Activated CD8-positive, alpha-beta memory T cell treated with anti-CD3 and anti-CD28 coated beads for 36 hours (primary cell): ENCODE measurements at regions not wholly inside any gene's neighbourhood (a gene's known extent, or its start where the extent isn't known, plus 50 kb on each side); places are given as distances from the start of the nearest gene placed in this dataset.

Source experiments
- CTCF ChIA-PET: fragments of 350-600 bp; sonication (Branson Sonifier 250); formaldehyde crosslinking; loops from one replicate; lab custom pipeline; 2021; ENCODE audit warnings: antibody characterized with exemption; lab: Charles Lee
- POLR2A ChIA-PET: fragments of 350-600 bp; sonication (Branson Sonifier 250); formaldehyde crosslinking; loops from one replicate; lab custom pipeline; 2021; ENCODE audit warnings: antibody characterized with exemption; lab: Charles Lee

- POLR2A ChIA-PET: no interaction called here
Measured at GRCh38 chrX:10935501-10935900, 175.6 kb upstream of the HCCS start.

GRCh38 chrX:10936976-10937375 is 174.2 kb upstream of the HCCS start:
- ChIA-PET CTCF (no interaction called here), POLR2A (no interaction called here)

More at GRCh38 chrX:10935501-10935900, 175.6 kb upstream of the HCCS start:
- CTCF ChIA-PET: no interaction called here

DNA sequence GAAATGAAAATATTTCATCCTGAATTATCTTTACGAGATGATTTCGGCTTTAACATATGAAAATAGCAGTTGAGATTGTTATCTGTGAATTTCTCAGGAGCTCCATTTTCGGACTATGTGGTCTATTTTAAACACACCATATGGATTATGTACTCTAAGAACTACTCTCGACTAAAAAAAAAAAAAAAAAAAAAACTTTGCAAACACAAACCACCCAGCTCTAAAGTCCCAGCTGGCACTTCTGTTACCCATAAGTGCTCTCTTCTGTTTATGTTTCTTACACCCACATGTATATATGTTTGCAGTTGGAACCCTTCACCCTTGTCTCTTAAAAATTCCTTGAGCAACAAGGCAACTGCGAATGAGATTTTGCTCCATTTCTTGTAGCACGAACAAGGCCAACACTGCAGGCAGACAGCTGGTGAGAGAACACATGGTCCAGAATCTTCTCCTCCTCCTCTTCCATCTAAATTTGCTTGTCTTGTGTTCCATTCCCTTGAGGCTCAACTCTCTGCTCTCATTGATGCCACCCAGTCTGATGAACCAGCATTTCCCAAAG is 172.7 kb upstream of the HCCS start:
- ChIA-PET POLR2A (no interaction called here), CTCF (no interaction called here)

DNA sequence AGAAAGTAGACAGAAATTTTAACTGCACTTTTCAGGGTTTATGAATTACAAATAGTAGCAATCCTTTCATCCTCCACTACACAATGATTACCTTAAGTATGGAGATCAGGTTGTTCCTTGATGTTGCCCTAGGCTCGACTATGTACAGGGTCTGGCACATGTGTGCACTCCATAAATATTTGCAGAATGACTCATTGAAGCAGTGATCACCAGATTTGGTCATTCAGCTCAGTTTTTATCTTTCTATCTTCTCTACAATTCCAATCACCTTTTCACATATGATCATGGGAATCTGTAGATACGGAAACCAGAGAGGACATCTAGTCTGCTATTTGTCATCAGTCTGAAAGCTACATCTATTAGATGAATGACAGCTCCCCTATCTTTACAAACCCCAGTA is 171.7 kb upstream of the HCCS start:
- ChIA-PET CTCF (no interaction called here), POLR2A (no interaction called here)

DNA sequence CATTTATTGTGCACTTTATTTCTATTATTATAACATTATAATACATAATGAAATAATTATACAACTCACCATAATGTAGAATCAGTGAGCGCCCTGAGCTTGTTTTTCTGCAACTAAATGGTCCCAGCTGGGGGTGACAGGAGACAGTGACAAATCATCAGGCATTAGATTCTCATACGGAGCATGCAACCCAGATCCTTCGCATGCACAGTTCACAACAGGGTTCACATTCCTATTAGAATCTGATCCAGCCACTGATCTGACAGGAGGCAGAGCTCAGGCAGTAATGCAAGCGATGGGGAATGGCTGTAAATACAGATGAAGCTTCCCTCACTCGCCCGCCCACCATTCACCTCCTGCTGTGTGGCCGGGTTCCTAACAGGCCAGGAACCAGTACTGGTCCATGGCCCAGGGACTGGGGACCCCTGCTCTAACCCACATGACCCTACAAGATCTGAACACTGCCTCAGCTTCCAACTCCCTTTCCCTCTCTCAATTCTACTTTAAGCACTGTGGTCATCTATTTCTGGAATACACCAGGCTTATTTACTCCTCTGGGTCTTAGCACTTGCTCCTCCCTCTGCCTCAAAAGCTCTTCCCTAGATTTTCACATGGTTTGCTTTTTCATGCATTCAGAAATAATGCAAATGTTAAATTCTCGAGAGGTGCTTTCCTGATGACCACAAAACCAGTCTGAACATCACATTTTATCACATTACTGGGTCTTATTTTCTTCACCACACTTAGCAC is 166.8 kb upstream of the HCCS start:
- ChIA-PET POLR2A (no interaction called here), CTCF (no interaction called here)

- CTCF ChIA-PET: no interaction called here
Measured at GRCh38 chrX:10945498-10945897, 165.6 kb upstream of the HCCS start.

DNA sequence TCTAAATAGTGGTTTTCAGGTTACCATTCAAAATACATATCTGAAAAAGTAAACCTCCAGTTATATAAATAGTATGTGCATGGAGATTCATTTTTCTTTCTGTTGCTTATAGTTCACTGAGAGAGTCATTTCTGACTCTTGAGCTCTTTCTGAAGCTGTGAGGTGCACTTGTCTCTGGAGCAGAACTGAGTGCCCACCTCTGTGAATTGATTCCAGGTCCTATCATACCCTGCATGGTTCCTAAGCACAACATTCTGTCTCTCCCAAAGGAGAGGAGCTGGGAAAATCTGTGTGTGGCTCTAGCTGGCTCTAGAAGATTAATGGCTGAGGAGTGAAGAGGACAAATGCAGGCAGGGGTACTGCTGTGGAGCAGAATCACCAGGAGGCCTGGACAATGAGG is 161.6 kb upstream of the HCCS start:
- ChIA-PET POLR2A (no interaction called here), CTCF (no interaction called here)

More at GRCh38 chrX:10945498-10945897, 165.6 kb upstream of the HCCS start:
- POLR2A ChIA-PET: no interaction called here

DNA sequence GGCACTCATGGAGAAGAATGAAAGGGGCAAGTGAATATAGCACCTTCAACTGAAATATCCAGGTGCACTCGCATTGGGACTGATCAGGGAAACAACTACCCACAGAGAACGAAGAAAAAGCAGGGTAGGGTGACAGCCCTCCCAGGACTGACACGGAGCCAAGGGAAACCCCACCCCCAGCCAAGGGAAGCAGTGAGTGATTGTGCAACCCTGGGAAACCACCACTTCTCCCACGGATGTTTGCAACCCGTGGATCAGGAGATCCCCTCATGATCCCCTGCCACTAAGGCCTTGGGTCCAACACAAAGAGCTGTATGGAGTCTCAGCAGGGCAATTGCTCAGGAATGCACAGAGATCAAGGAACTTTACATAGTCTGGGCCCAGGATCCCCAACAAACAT is 158.5 kb upstream of the HCCS start:
- ChIA-PET POLR2A (no interaction called here), CTCF (no interaction called here)

DNA sequence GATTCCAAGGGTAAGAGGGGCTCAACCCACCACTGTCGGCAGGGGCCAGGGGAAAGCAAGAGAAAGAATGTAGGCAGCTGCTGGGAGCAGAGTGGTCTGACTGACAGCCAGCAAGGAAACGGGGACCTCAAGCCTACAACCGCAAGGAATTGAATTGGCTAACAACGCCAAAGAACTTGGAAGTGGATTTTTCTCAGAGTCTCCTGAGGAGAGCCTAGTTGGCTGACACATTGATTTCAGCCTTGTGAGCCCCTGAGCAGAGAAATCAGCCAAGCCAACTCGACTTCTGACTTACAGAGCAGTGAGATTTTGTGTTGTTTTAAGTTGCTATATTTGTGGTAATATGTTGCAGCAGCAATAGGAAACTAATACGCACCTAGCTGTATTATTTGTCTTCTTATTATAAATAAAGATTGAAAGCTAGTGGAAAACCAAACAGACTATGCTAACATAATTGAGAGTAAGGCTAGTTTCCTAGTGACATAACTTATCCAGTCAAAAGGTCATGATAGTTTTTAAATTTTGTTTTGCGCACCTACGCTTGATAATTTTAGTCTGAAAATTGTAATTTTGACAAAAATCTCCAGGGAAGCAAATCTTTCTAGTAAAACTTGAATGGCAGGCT is 145.8 kb upstream of the HCCS start:
- CTCF ChIA-PET: no interaction called here
- POLR2A ChIA-PET: no interaction called here

GRCh38 chrX:10966057-10966456 is 145.1 kb upstream of the HCCS start:
- CTCF ChIA-PET: no interaction called here
- POLR2A ChIA-PET: no interaction called here

DNA sequence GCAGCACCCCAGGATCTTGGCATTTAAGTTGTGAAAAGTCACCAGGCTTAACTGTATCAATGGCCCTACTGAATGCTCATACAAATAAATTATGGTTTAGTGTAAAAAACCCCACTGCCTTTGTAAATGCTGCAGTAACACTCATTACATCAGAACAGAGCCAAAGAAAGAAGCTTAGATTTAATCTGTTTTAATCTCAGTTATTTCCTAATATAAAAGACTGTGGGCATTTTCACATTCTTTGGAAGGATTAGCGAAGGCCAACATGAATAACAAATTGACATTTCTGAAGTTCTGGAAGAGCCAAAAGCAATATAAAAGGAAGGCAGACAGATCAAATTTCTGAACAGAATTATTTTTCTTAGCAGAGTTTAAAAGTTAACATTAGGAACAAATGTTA is 140.0 kb upstream of the HCCS start:
- CTCF ChIA-PET: no interaction called here

DNA sequence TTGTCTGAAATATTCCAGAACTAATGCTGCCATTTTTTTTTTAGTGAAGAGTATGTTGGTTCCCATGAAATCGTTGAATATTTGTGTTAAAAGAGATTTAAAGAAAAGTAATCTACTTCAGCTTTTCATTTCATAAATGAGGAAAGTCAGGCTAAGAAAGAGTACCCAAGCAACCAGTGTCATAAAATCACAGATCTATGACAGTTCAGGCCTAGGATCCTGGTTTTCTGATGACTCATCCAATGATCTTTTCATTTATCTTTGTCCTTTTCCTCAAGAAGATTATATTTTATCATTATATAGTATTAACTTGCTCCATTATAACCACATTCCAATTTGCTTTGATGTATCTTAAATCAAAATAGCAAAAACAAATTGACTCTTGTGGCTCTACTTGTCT is 139.4 kb upstream of the HCCS start:
- ChIA-PET CTCF (no interaction called here), POLR2A (no interaction called here)

More for the DNA sequence above, 140.0 kb upstream of the HCCS start:
- POLR2A ChIA-PET: no interaction called here

- CTCF ChIA-PET: no interaction called here
- POLR2A ChIA-PET: no interaction called here
Measured at GRCh38 chrX:10972706-10973105, 138.4 kb upstream of the HCCS start.

DNA sequence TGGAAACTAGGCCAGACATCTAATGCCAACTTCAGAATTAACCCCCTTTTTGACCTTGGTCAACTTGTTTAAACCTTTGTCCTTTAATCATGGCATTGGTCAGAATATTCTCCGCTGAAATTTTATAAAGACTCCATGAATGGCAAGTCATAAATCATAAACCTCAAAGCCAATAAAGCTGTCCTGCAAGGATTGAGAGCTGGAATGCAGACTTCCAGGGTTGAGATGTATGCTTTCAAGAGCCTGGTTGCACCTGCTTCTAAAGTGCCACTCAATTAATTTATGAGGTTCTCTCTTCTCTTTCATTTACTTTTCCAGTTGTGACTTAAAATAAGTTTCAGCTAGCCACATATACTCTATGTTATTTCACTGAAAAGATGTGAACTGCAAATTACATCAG is 136.2 kb upstream of the HCCS start:
- CTCF ChIA-PET: no interaction called here
- POLR2A ChIA-PET: no interaction called here

DNA sequence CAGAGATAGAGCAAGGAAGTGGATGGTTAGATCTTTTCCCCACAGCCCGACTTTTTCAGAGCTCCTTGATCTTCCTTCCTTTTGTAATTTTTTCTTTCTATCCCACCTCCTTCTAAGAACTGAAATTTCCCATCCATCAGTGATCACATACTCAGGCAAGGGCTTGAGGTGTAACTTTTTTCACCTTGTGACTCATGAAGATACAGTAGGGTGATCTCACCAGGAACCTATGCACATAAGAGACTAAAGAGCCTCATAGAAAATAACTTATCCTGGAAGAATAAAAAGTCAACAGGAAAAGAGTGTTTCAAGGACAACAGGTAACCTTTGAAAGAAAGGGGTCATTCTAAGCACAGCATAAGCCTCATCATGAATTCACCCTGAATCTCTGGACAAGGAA is 131.2 kb upstream of the HCCS start:
- CTCF ChIA-PET: no interaction called here
- POLR2A ChIA-PET: no interaction called here

GRCh38 chrX:10981506-10981905 is 129.6 kb upstream of the HCCS start:
- ChIA-PET CTCF (no interaction called here), POLR2A (no interaction called here)

DNA sequence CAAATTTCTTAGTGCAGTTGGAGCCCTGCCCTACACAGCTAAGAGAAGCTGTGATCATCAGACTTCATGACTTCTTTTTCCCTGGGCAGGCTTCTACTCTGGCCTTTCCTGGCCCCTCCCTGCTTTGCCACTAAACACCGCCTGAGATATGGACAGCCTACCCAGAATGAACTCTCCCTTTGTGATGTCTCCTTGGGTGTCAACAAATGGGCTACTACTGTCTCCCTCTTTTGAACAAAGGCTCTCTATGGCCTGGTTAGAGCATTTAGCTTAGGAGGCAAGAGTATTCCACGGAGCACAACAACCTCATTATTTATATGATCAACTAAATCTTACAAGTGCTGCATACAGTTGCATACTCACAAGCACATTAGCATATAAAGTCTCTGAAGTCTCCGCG is 127.6 kb upstream of the HCCS start:
- CTCF ChIA-PET: no interaction called here
- POLR2A ChIA-PET: no interaction called here

GRCh38 chrX:10984213-10984612 is 126.9 kb upstream of the HCCS start:
- POLR2A ChIA-PET: no interaction called here

GRCh38 chrX:10986616-10987015 is 124.5 kb upstream of the HCCS start:
- POLR2A ChIA-PET: no interaction called here
- CTCF ChIA-PET: no interaction called here

More at GRCh38 chrX:10984213-10984612, 126.9 kb upstream of the HCCS start:
- CTCF ChIA-PET: no interaction called here

- ChIA-PET CTCF (no interaction called here), POLR2A (no interaction called here)
Measured at GRCh38 chrX:10988653-10989052, 122.5 kb upstream of the HCCS start.

DNA sequence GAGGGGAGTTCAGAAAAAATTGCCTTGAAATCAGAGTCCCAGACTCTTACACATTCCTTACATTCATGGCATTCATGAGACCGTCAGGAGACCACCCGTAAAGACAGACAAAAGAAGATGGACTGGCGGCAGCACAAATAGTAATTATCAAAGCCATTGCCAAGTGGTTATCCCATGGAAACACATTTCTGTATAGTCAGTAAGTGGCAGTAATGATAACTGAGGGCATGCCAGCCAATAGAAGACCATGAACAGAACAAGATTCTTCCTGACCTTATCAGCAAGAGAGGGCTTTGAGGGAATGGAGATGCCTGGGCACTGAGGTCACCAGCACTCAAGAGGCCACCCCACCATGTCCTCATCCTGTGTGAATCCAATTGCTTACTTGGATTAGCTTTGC is 121.7 kb upstream of the HCCS start:
- CTCF ChIA-PET: no interaction called here
- POLR2A ChIA-PET: no interaction called here
